HepG2 (cell line): ENCODE measurements at regions not wholly inside any gene's neighbourhood (a gene's known extent, or its start where the extent isn't known, plus 50 kb on each side); places are given as distances from the start of the nearest gene placed in this dataset.

ENCODE experiments used
- ATAC-seq: fragments of 200-7000 bp; cut with Tn5 transposase; 3 replicates; pipeline ENCODE4 v1.9.1; 2020; ENCODE audit warnings: mild to moderate bottlenecking, moderate library complexity
- BruUV-seq: library from RNA; stranded (reverse); fragments of 400-500 nt; replicated peaks from 2 replicates; lab custom pipeline; 2021; lab: Mats Ljungman, UMichigan
- CTCF ChIA-PET: fragments of 300-600 bp; formaldehyde crosslinking; extraction: SDS; loops from one replicate; lab custom pipeline; 2021; ENCODE audit warnings: low total read pairs, inconsistent platforms, low intra/inter-chr PET ratio; lab: Yijun Ruan, JAX
- POLR2A ChIA-PET: fragments of 350-600 bp; sonication (Branson Sonifier 250); formaldehyde crosslinking; loops from one replicate; lab custom pipeline; 2020; ENCODE audit warnings: antibody characterized with exemption, inconsistent platforms; lab: Yijun Ruan, JAX
- DNase-seq: peaks from one replicate; pipeline ENCODE4 v3.0.0-alpha.2; 2015; ENCODE audit warnings: low spot score
- FAIRE-seq: peaks from 3 replicates; lab custom pipeline; 2011; peaks lifted over from hg19 to GRCh38; lab: Jason Lieb, UNC
- H2AFZ ChIP-seq: one replicate; pipeline ENCODE4 v1.6.1; 2011; ENCODE audit warnings: low read length, inconsistent platforms
- H3K27ac ChIP-seq: fragments of 300-600 bp; 3 replicates; pipeline ENCODE4 v1.8.0; 2011; ENCODE audit warnings: mixed run types, mild to moderate bottlenecking, mixed read lengths, low read length, inconsistent platforms; ENCODE audit not compliant: insufficient read depth; ENCODE audit errors: extremely low read length
- H3K27me3 ChIP-seq, 2 experiments: fragments of 200-600 bp in 1 of 2; 2 replicates in 1 of 2; 3 replicates in 1 of 2; pipeline versions ENCODE4 v1.6.0 to v1.8.0; 2011; ENCODE audit warnings: low read length in 2 of 2, mild to moderate bottlenecking in 2 of 2, moderate library complexity in 2 of 2, inconsistent platforms in 1 of 2; ENCODE audit not compliant: insufficient read depth in 2 of 2, control insufficient read depth in 1 of 2
- H3K36me3 ChIP-seq, 2 experiments: fragments of 200-600 bp in 1 of 2; replicated peaks in 1 of 2; 2 replicates in 1 of 2; 3 replicates in 1 of 2; pipeline versions ENCODE4 v1.5.1 to v1.8.0; 2011; ENCODE audit warnings: low read length in 2 of 2, inconsistent platforms in 1 of 2; ENCODE audit not compliant: insufficient read depth in 2 of 2, control insufficient read depth in 1 of 2
- H3K4me1 ChIP-seq: 2 replicates; pipeline ENCODE4 v1.5.1; 2012; ENCODE audit warnings: low read length, inconsistent platforms; ENCODE audit not compliant: insufficient read depth
- H3K4me2 ChIP-seq: 2 replicates; pipeline ENCODE4 v1.6.0; 2011; ENCODE audit warnings: low read depth, low read length, inconsistent platforms
- H3K4me3 ChIP-seq, 3 experiments: fragments of 200-600 bp in 1 of 3; sonication (generic), shearing (Covaris generic) in 1 of 3; replicated peaks in 1 of 3; 2 replicates each; pipeline ENCODE4 v1.5.1; 2011 to 2016; ENCODE audit warnings: low read length in 3 of 3, inconsistent platforms in 2 of 3, low read depth in 2 of 3, mild to moderate bottlenecking in 2 of 3, control low read depth in 1 of 3, mixed read lengths in 1 of 3; ENCODE audit not compliant: insufficient read depth in 1 of 3
- H3K79me2 ChIP-seq: one replicate; pipeline ENCODE4 v1.6.1; 2011; ENCODE audit warnings: low read length, inconsistent platforms; ENCODE audit not compliant: insufficient read depth
- H3K9ac ChIP-seq: 2 replicates; pipeline ENCODE4 v1.6.0; 2011; ENCODE audit warnings: mild to moderate bottlenecking, low read depth, low read length, inconsistent platforms; ENCODE audit not compliant: insufficient read depth
- H3K9me3 ChIP-seq: 2 replicates; pipeline ENCODE4 v1.5.1; 2012; ENCODE audit warnings: mild to moderate bottlenecking, low read length
- H4K20me1 ChIP-seq: 2 replicates; pipeline ENCODE4 v1.6.0; 2011; ENCODE audit warnings: inconsistent platforms, mild to moderate bottlenecking, low read length, moderate library complexity; ENCODE audit not compliant: insufficient read depth
- ARNT ChIP-seq: fragments of 450-650 bp; IDR thresholded peaks from 2 replicates; pipeline ENCODE4 v1.6.1; 2017
- ETV6 ChIP-seq: sonication (generic); formaldehyde crosslinking; conservative IDR thresholded peaks from 2 replicates; pipeline ENCODE4 v1.4.0; 2020; ENCODE audit warnings: missing genetic modification reagents
- KLF12 ChIP-seq: sonication (generic); formaldehyde crosslinking; IDR thresholded peaks from 2 replicates; pipeline ENCODE4 v1.4.0; 2020; ENCODE audit warnings: missing genetic modification reagents, borderline replicate concordance
- MIXL1 ChIP-seq: IDR thresholded peaks from 2 replicates; pipeline ENCODE4 v1.6.1; 2016
- NFE2L1 ChIP-seq: sonication (generic); formaldehyde crosslinking; IDR thresholded peaks from 2 replicates; pipeline ENCODE4 v1.4.0; 2020; ENCODE audit warnings: missing genetic modification reagents, mild to moderate bottlenecking, borderline replicate concordance
- NR2F6 ChIP-seq, 2 experiments: IDR thresholded peaks; 2 replicates each; pipeline ENCODE4 v1.6.1; 2016; ENCODE audit warnings: antibody characterized with exemption in 1 of 2, mild to moderate bottlenecking in 1 of 2
- PCBP2 ChIP-seq: fragments of 200-400 bp; formaldehyde crosslinking; optimal IDR thresholded peaks from 2 replicates; pipeline ENCODE3; 2018; ENCODE audit warnings: low read length, low read depth; ENCODE audit not compliant: poor library complexity, severe bottlenecking
- RORA ChIP-seq: sonication (generic); formaldehyde crosslinking; IDR thresholded peaks from 2 replicates; pipeline ENCODE4 v1.5.0; 2020; ENCODE audit warnings: mild to moderate bottlenecking, missing genetic modification reagents, moderate library complexity
- RXRA ChIP-seq: sonication (generic); formaldehyde crosslinking; IDR thresholded peaks from 2 replicates; pipeline ENCODE4 v1.5.1; 2020; ENCODE audit warnings: missing genetic modification reagents
- SMARCC2 ChIP-seq: fragments of 450-650 bp; IDR thresholded peaks from 2 replicates; pipeline ENCODE4 v1.6.1; 2017; ENCODE audit warnings: antibody characterized with exemption, mild to moderate bottlenecking
- ZNF563 ChIP-seq: sonication (generic); formaldehyde crosslinking; IDR thresholded peaks from 2 replicates; pipeline ENCODE4 v1.8.0; 2022; ENCODE audit warnings: mild to moderate bottlenecking, moderate library complexity, missing genetic modification reagents
- ZNF616 ChIP-seq: sonication (generic); formaldehyde crosslinking; IDR thresholded peaks from 2 replicates; pipeline ENCODE4 v1.5.0; 2020; ENCODE audit warnings: low read depth, mild to moderate bottlenecking, missing genetic modification reagents
- ZNF619 ChIP-seq: sonication (generic); formaldehyde crosslinking; IDR thresholded peaks from 2 replicates; pipeline ENCODE4 v1.4.0; 2020; ENCODE audit warnings: mild to moderate bottlenecking, missing genetic modification reagents
- in situ Hi-C: cut with HindIII; loops from 2 replicates; pipeline ENCODE4 v1.10.0; 2017; ENCODE audit warnings: low pct_unique_long_range_greater_than_20kb; ENCODE audit not compliant: extremely low pct_ligation_motif_present
- intact Hi-C: fragments of 100-400 bp; cut with micrococcal nuclease; formaldehyde crosslinking; loops from one replicate; pipeline ENCODE4 v1.10.0; 2022; ENCODE audit not compliant: unreplicated experiment
- TF ChIP-seq, protein P1 (sequence below): sonication (generic); formaldehyde crosslinking; IDR thresholded peaks from 2 replicates; pipeline ENCODE4 v1.5.0; 2020; ENCODE audit warnings: missing genetic modification reagents
- TF ChIP-seq, protein P2 (sequence below): IDR thresholded peaks from 2 replicates; pipeline ENCODE4 v1.6.1; 2012; ENCODE audit warnings: low read depth, low read length, improper control_type of control experiment
- TF ChIP-seq, protein P3 (sequence below): sonication (generic); formaldehyde crosslinking; IDR thresholded peaks from 2 replicates; pipeline ENCODE4 v1.8.1; 2023; ENCODE audit warnings: mild to moderate bottlenecking, missing genetic modification reagents, borderline replicate concordance

DNA sequence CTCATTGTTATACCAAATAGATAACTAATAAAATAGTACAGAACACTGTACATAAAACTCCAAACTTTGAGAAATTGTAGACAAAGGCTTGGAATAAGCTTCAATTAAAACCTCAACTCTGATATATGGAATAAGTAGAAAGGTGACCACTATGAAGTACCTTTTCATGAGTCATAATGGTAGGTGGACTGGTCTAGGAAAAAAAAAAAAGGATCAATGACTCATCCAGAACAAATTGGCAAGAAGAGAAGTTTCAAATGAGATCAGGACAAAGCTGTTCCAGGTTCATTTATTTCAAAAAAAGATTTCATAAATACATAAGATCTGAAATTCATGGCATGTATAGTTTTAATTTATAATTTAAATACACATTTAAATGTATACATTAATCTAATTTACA is 769.7 kb downstream of the SUCLG1 start:
- no peaks in the 10 kb centered on the region for H3K79me2 ChIP-seq
- ChIA-PET POLR2A (no interaction called here), CTCF (no interaction called here)
- no peak for FAIRE-seq
- intact Hi-C loops (no loop called here), in situ Hi-C loops (no loop called here)
- no TSS peak for BruUV-seq
- H2AFZ ChIP-seq, result no peak overlapping the region
- no peaks in the 10 kb centered on the region for H3K36me3 ChIP-seq
- H3K9me3 ChIP-seq, result peaks cover 65% of the 10 kb centered on the region
- no peaks in the 10 kb centered on the region for H3K27me3 ChIP-seq
- no peaks in the 10 kb centered on the region for H4K20me1 ChIP-seq
- no peak for ATAC-seq
- TF ChIP-seq PCBP2 (no peak), ZNF616 (CRISPR knock-in tag) (no peak), ZNF563 (no peak), ZNF619 (CRISPR knock-in tag) (no peak), MIXL1 (no peak), NFE2L1 (CRISPR knock-in tag) (no peak), ARNT (no peak), RXRA (CRISPR knock-in tag) (no peak), SMARCC2 (no peak), KLF12 (CRISPR knock-in tag) (no peak), ETV6 (CRISPR knock-in tag) (no peak), RORA (CRISPR knock-in tag) (no peak), NR2F6 (IDR thresholded peaks at IDR 0.05) (no peak), NR2F6 (CRISPR knock-in tag; IDR thresholded peaks at IDR 0.05) (no peak)
- TF ChIP-seq, protein P1, sequence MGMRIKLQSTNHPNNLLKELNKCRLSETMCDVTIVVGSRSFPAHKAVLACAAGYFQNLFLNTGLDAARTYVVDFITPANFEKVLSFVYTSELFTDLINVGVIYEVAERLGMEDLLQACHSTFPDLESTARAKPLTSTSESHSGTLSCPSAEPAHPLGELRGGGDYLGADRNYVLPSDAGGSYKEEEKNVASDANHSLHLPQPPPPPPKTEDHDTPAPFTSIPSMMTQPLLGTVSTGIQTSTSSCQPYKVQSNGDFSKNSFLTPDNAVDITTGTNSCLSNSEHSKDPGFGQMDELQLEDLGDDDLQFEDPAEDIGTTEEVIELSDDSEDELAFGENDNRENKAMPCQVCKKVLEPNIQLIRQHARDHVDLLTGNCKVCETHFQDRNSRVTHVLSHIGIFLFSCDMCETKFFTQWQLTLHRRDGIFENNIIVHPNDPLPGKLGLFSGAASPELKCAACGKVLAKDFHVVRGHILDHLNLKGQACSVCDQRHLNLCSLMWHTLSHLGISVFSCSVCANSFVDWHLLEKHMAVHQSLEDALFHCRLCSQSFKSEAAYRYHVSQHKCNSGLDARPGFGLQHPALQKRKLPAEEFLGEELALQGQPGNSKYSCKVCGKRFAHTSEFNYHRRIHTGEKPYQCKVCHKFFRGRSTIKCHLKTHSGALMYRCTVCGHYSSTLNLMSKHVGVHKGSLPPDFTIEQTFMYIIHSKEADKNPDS (CRISPR knock-in tag), result no peak
- TF ChIP-seq, protein P2, sequence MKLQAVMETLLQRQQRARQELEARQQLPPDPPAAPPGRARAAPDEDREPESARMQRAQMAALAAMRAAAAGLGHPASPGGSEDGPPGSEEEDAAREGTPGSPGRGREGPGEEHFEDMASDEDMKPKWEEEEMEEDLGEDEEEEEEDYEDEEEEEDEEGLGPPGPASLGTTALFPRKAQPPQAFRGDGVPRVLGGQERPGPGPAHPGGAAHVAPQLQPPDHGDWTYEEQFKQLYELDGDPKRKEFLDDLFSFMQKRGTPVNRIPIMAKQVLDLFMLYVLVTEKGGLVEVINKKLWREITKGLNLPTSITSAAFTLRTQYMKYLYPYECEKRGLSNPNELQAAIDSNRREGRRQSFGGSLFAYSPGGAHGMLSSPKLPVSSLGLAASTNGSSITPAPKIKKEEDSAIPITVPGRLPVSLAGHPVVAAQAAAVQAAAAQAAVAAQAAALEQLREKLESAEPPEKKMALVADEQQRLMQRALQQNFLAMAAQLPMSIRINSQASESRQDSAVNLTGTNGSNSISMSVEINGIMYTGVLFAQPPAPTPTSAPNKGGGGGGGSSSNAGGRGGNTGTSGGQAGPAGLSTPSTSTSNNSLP, result no peak
- TF ChIP-seq, protein P3, sequence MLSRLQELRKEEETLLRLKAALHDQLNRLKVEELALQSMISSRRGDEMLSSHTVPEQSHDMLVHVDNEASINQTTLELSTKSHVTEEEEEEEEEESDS, result no peak
- DNase-seq, result no peak
- H3K9ac ChIP-seq, result no peak overlapping the region
- no peaks in the 10 kb centered on the region for H3K4me1 ChIP-seq
- no peak overlapping the region for H3K4me2 ChIP-seq
- no peak overlapping the region for H3K27ac ChIP-seq
- no peak overlapping the region for H3K4me3 ChIP-seq
